Suprapubic skin (tissue), 3 donors: ENCODE measurements at regions not wholly inside any gene's neighbourhood (a gene's known extent, or its start where the extent isn't known, plus 50 kb on each side); places are given as distances from the start of the nearest gene placed in this dataset.

Experiments
- CTCF ChIP-seq, 2 donors: fragments of 200-600 bp in 1 of 2; fragments of 450-650 bp in 1 of 2; sonication (generic) in 1 of 2; IDR thresholded peaks; one replicate each; pipeline ENCODE4 v1.5.1; 2016 to 2019; ENCODE audit warnings: antibody characterized with exemption in 2 of 2, mild to moderate bottlenecking in 1 of 2, moderate library complexity in 1 of 2
- POLR2A ChIP-seq, 2 donors: fragments of 450-650 bp; IDR thresholded peaks; one replicate each; pipeline ENCODE4 v1.6.1; 2017; ENCODE audit warnings: antibody characterized with exemption in 2 of 2, mild to moderate bottlenecking in 2 of 2, moderate library complexity in 2 of 2

GRCh38 chrX:99752776-99753175 is 657.3 kb downstream of the PCDH19 start:
- TF ChIP-seq CTCF (IDR thresholded peaks at IDR 0.05) (no peak), POLR2A (IDR thresholded peaks at IDR 0.05) (no peak)
